H1 (cell line): ENCODE measurements at regions not wholly inside any gene's neighbourhood (a gene's known extent, or its start where the extent isn't known, plus 50 kb on each side); places are given as distances from the start of the nearest gene placed in this dataset.

Experiments used
- CHD7 ChIP-seq: fragments of 300-600 bp; sonication (generic); IDR thresholded peaks from 2 replicates; pipeline ENCODE4 v1.7.1; 2012; ENCODE audit warnings: low read length, moderate library complexity, mild to moderate bottlenecking, inconsistent platforms; ENCODE audit not compliant: insufficient replicate concordance
- CREB1 ChIP-seq: IDR thresholded peaks from 2 replicates; pipeline ENCODE4 v1.6.1; 2012; ENCODE audit warnings: inconsistent platforms
- JUND ChIP-seq: IDR thresholded peaks from 2 replicates; pipeline ENCODE4 v1.6.1; 2011; ENCODE audit warnings: mild to moderate bottlenecking, improper control_type of control experiment, low read length
- NRF1 ChIP-seq: IDR thresholded peaks from 2 replicates; pipeline ENCODE4 v1.6.1; 2011; ENCODE audit warnings: mild to moderate bottlenecking, low read depth, low read length, improper control_type of control experiment
- POLR2A ChIP-seq, 2 experiments: IDR thresholded peaks; 1 replicate in 1 of 2; 2 replicates in 1 of 2; pipeline ENCODE4 v1.6.1; 2011; ENCODE audit warnings: low read depth in 2 of 2, low read length in 2 of 2, mild to moderate bottlenecking in 2 of 2; ENCODE audit errors: control extremely low read depth in 1 of 2
- POU5F1 ChIP-seq: IDR thresholded peaks from 2 replicates; pipeline ENCODE4 v1.6.1; 2011; ENCODE audit warnings: low read depth, mild to moderate bottlenecking, low read length, moderate library complexity
- TAF7 ChIP-seq: optimal IDR thresholded peaks from 2 replicates; pipeline ENCODE3; 2011; ENCODE audit warnings: low read depth, mild to moderate bottlenecking, inconsistent platforms, low read length, moderate library complexity, borderline replicate concordance
- TBP ChIP-seq: IDR thresholded peaks from 2 replicates; pipeline ENCODE4 v1.6.1; 2011; ENCODE audit warnings: low read depth, low read length, improper control_type of control experiment
- TEAD4 ChIP-seq: IDR thresholded peaks from 2 replicates; pipeline ENCODE4 v1.6.1; 2012; ENCODE audit warnings: low read depth, low read length, inconsistent platforms, mixed read lengths
- TF ChIP-seq, protein P1 (sequence below), 3 experiments: IDR thresholded peaks; 1 replicate in 2 of 3; 2 replicates in 1 of 3; pipeline versions ENCODE4 v1.5.1 to v1.6.1; 2011; ENCODE audit warnings: low read length in 3 of 3, mild to moderate bottlenecking in 3 of 3, inconsistent platforms in 2 of 3, low read depth in 1 of 3, moderate library complexity in 1 of 3; ENCODE audit not compliant: insufficient read depth in 1 of 3; ENCODE audit errors: control extremely low read depth in 1 of 3

DNA sequence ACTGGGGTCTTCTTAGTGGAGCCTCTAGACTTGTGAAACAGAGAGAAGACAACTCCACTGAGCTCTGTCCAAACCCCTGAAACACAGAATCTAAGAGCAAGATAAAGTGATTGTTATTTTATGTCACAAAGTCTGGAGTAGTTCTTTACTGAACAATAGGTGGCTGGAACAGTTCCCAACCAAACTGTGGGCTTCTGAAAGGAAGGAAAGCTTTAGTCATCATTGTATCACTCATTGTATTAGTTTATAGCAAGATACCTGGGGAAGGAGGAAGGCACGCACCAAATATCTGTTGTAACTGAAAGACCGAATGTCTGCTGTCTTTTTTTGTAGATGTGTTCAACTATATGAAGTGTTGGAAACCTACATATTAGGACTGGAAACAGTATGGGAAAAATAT lies 284.9 kb upstream of the TBX18 start (continued):
- TF ChIP-seq CHD7 (no peak), NRF1 (no peak), TEAD4 (no peak), POLR2A (IDR thresholded peaks at IDR 0.05; ENCODE audit: control extremely low read depth in 1 of 2, low read depth in 2 of 2, low read length in 2 of 2) (no peak), POU5F1 (no peak), TAF7 (no peak), JUND (no peak), TBP (no peak), CREB1 (no peak)
- TF ChIP-seq, protein P1, sequence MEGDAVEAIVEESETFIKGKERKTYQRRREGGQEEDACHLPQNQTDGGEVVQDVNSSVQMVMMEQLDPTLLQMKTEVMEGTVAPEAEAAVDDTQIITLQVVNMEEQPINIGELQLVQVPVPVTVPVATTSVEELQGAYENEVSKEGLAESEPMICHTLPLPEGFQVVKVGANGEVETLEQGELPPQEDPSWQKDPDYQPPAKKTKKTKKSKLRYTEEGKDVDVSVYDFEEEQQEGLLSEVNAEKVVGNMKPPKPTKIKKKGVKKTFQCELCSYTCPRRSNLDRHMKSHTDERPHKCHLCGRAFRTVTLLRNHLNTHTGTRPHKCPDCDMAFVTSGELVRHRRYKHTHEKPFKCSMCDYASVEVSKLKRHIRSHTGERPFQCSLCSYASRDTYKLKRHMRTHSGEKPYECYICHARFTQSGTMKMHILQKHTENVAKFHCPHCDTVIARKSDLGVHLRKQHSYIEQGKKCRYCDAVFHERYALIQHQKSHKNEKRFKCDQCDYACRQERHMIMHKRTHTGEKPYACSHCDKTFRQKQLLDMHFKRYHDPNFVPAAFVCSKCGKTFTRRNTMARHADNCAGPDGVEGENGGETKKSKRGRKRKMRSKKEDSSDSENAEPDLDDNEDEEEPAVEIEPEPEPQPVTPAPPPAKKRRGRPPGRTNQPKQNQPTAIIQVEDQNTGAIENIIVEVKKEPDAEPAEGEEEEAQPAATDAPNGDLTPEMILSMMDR (IDR thresholded peaks at IDR 0.05; ENCODE audit: control extremely low read depth in 1 of 3, insufficient read depth in 1 of 3, low read depth in 1 of 3, low read length in 3 of 3), result no peak
